ENCODE measurements at regions not wholly inside any gene's neighbourhood (a gene's known extent, or its start where the extent isn't known, plus 50 kb on each side); places are given as distances from the start of the nearest gene placed in this dataset.

GRCh38 chr9:31639451-31639850, 745.0 kb upstream of the ACO1 start:
- CTCF ChIA-PET: no interaction called here
- Histone ChIP-seq H3K79me2 (ENCODE audit: insufficient read depth, low read length) (no peaks in the 10 kb centered on the region), H3K27me3 (ENCODE audit: insufficient read depth, low read length) (no peaks in the 10 kb centered on the region), H3K4me3 (replicated peaks in 1 of 2; ENCODE audit: low read depth in 1 of 2, low read length in 2 of 2) (no peak overlapping the region), H2AFZ (ENCODE audit: low read depth, low read length, poor library complexity, severe bottlenecking) (no peak overlapping the region), H3K36me3 (ENCODE audit: control insufficient read depth in 1 of 2, insufficient read depth in 2 of 2, low read length in 2 of 2) (no peaks in the 10 kb centered on the region), H3K4me1 (ENCODE audit: control insufficient read depth in 1 of 2, insufficient read depth in 2 of 2, low read length in 2 of 2) (no peaks in the 10 kb centered on the region), H3K9me2 (ENCODE audit: insufficient read depth) (no peaks in the 10 kb centered on the region), H3K4me2 (ENCODE audit: low read length) (no peak overlapping the region), H3K9me3 (ENCODE audit: control insufficient read depth in 1 of 2, insufficient read depth in 1 of 2, low read depth in 1 of 2, low read length in 2 of 2) (no peaks in the 10 kb centered on the region), H4K20me1 (ENCODE audit: insufficient read depth) (no peaks in the 10 kb centered on the region), H3K9ac (ENCODE audit: low read length) (no peak overlapping the region), H3K27ac (ENCODE audit: low read depth, low read length) (no peak overlapping the region)
- DNase-seq (ENCODE audit: low read depth, low spot score) (no peak), ATAC-seq (no peak)
- TF ChIP-seq REST (IDR thresholded peaks at IDR 0.05; ENCODE audit: low read depth) (no peak), SRF (IDR thresholded peaks at IDR 0.05; ENCODE audit: low read depth) (no peak), ATF3 (IDR thresholded peaks at IDR 0.05) (no peak), EZH2phosphoT487 (IDR thresholded peaks at IDR 0.05; ENCODE audit: borderline replicate concordance) (no peak), FOSL1 (IDR thresholded peaks at IDR 0.05; ENCODE audit: low read depth) (no peak), ZFX (IDR thresholded peaks at IDR 0.05) (no peak), POLR2A (IDR thresholded peaks at IDR 0.05; ENCODE audit: borderline replicate concordance, extremely low read depth, insufficient read depth, insufficient read length) (no peak), RAD21 (IDR thresholded peaks at IDR 0.05; ENCODE audit: low read depth) (no peak), ZNF274 (IDR thresholded peaks at IDR 0.05; ENCODE audit: low read depth, low read length) (no peak), EGR1 (IDR thresholded peaks at IDR 0.05; ENCODE audit: low read depth) (no peak)
- intact Hi-C loops (cut with micrococcal nuclease): no loop called here
- RAD21 ChIA-PET (ENCODE audit: low non-redundant PET in 1 of 2, low total read pairs in 2 of 2, uncharacterized antibody in 2 of 2, unreplicated experiment in 2 of 2): no interaction called here
- BruUV-seq (replicated peaks): no TSS peak
- POLR2A ChIA-PET: no interaction called here
